Testis (tissue), 2 donors: ENCODE measurements at regions not wholly inside any gene's neighbourhood (a gene's known extent, or its start where the extent isn't known, plus 50 kb on each side); places are given as distances from the start of the nearest gene placed in this dataset.

Experiments used
- DNase-seq: peaks from one replicate; pipeline ENCODE4 v3.0.0-alpha.2; 2019
- H3K27ac ChIP-seq, 2 donors: fragments of 200-600 bp; sonication (generic); one replicate each; pipeline ENCODE4 v1.5.1; 2019
- H3K27me3 ChIP-seq: fragments of 200-600 bp; sonication (generic); one replicate; pipeline ENCODE4 v1.5.1; 2019
- H3K36me3 ChIP-seq: fragments of 200-600 bp; sonication (generic); one replicate; pipeline ENCODE4 v1.5.1; 2017; ENCODE audit warnings: low read depth; ENCODE audit errors: missing control alignments
- H3K4me1 ChIP-seq: fragments of 200-600 bp; sonication (generic); one replicate; pipeline ENCODE4 v1.5.1; 2019
- H3K4me3 ChIP-seq, 2 donors: fragments of 200-600 bp; sonication (generic); one replicate each; pipeline ENCODE4 v1.5.1; 2017 to 2019
- H3K9me3 ChIP-seq: fragments of 200-600 bp; sonication (generic); one replicate; pipeline ENCODE4 v1.5.1; 2017
- POLR2A ChIP-seq: fragments of 450-650 bp; IDR thresholded peaks from one replicate; pipeline ENCODE4 v1.6.1; 2017; ENCODE audit warnings: antibody characterized with exemption, mild to moderate bottlenecking, moderate library complexity
- WGBS, 2 donors: methylation state at CpG; one replicate each; pipeline ENCODE4 v1.1.5; 2018; 5-methylcytosine and 5-hydroxymethylcytosine counted together
- intact Hi-C: fragments of 100-400 bp; cut with DNase I; formaldehyde crosslinking; loops from one replicate; pipeline ENCODE4 v1.15.1; 2023; ENCODE audit warnings: low total_unique reads
- TF ChIP-seq, protein P1 (sequence below), 3 experiments: fragments of 450-650 bp in 2 of 3; fragments of 200-600 bp in 1 of 3; sonication (generic) in 1 of 3; IDR thresholded peaks; one replicate each; pipeline ENCODE4 v1.5.1; 2016 to 2019; ENCODE audit warnings: antibody characterized with exemption in 3 of 3, mild to moderate bottlenecking in 2 of 3, moderate library complexity in 1 of 3

DNA sequence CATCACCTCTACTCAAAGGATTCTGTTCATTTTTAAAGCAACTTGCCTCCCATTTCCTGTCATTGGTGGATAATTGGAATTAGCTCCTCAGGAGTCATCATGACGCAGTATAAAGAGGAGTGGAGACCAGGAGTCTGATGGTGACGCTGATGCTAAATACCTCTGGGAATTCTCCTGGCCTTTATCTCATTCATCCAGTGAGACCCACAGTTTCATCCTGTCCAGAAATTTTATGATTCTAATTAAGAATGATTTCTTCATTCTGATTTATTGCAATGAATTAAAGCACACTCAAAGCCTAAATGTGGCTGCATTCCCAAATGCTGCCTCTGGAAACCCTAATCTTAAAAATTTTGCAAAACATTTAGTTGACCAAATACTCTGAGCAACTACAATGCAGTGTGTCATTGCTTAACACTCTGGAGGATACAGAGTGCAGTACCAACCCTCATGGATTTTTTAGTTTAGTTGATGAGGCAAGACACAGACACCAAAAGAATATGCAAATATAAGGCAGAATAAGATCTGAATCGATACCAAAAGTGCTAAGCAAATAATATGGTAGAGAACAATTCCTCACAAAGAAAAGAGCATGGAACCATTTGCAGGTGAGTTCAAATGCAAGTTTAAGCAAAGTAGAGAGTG, 236.2 kb downstream of the ETAA1 start:
- intact Hi-C loops: no loop called here

DNA sequence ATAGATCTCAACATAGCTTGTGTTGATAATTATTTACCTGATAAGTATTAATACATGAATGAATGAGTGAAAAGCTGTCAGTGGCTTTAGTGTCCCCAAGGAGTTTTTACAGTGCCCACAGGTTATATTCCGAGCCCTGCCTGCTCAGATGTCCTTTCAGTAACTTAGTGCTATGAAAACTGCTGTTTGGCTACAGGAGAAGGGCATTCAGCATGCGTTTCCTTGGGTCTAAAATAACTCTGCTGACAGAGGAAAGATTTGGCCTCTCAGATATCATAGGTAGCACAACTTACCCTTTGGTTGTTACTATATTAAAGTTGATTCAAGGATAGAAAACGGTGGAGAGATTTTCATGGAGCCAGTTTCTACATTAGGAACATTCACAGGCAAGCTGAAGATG, 241.0 kb downstream of the ETAA1 start:
- 28 to 51% methylated on average over 3 of the region's 3 CpGs for WGBS, 2 donors
- no peaks in the 10 kb centered on the region for H3K4me1 ChIP-seq
- H3K9me3 ChIP-seq: no peaks in the 10 kb centered on the region
- no peak for TF ChIP-seq POLR2A
- TF ChIP-seq, protein P1, sequence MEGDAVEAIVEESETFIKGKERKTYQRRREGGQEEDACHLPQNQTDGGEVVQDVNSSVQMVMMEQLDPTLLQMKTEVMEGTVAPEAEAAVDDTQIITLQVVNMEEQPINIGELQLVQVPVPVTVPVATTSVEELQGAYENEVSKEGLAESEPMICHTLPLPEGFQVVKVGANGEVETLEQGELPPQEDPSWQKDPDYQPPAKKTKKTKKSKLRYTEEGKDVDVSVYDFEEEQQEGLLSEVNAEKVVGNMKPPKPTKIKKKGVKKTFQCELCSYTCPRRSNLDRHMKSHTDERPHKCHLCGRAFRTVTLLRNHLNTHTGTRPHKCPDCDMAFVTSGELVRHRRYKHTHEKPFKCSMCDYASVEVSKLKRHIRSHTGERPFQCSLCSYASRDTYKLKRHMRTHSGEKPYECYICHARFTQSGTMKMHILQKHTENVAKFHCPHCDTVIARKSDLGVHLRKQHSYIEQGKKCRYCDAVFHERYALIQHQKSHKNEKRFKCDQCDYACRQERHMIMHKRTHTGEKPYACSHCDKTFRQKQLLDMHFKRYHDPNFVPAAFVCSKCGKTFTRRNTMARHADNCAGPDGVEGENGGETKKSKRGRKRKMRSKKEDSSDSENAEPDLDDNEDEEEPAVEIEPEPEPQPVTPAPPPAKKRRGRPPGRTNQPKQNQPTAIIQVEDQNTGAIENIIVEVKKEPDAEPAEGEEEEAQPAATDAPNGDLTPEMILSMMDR (IDR thresholded peaks at IDR 0.05): no peak
- intact Hi-C loops: no loop called here
- H3K4me3 ChIP-seq: no peak overlapping the region
- DNase-seq: no peak
- H3K36me3 ChIP-seq: no peaks in the 10 kb centered on the region
- no peak overlapping the region for H3K27ac ChIP-seq
- no peaks in the 10 kb centered on the region for H3K27me3 ChIP-seq

More for the DNA sequence above, 236.2 kb downstream of the ETAA1 start:
- Histone ChIP-seq H3K36me3 (no peaks in the 10 kb centered on the region), H3K4me3 (no peak overlapping the region), H3K27ac (no peak overlapping the region), H3K9me3 (no peaks in the 10 kb centered on the region), H3K27me3 (no peaks in the 10 kb centered on the region), H3K4me1 (no peaks in the 10 kb centered on the region)
- TF ChIP-seq, protein P1 (IDR thresholded peaks at IDR 0.05): no peak
- TF ChIP-seq POLR2A: no peak
- 72 to 94% methylated on average over 3 of the region's 3 CpGs for WGBS, 2 donors
- DNase-seq: no peak

DNA sequence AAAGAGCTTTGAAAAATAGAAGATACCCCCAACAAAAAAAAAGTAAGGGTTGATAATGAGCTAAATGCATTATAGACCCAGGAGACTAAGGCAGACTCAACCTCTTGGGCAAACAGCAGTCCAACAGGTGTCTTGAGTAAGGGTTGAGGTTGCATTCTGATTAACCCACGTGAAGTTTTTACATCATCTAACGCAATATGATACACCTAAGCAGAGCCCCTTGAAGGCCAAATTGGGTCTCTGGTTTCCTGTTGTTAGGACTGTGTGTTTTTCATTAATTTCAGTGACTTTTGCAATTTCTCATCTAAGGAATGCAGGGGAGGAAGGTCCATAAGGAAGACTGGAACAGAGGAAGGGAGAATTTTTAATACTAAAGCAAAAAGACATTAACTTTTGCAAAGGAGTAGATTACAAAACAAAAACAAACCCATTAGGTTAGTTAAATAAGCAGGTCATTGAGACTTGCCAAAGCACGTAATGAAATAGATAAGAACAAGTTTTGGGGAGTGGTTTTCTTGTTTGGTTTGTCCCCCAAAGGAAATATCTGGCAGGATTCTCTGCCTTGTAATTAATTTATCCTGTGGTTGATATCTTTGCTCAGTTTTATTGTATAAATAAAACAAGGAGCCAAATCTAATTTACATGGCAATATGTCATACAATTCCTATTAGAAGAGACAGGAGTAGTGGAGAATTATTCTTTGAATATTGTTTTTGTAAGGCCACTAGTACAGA, 244.3 kb downstream of the ETAA1 start:
- intact Hi-C loops: loop anchor here (10.0 kb wide), 1 partner anchor 1207 kb away; the partner anchor contains the start of gene MEIS1
- no peaks in the 10 kb centered on the region for H3K36me3 ChIP-seq
- TF ChIP-seq POLR2A: no peak
- TF ChIP-seq, protein P1 (IDR thresholded peaks at IDR 0.05): no peak
- DNase-seq: no peak
- no peak overlapping the region for H3K4me3 ChIP-seq
- WGBS, 2 donors: 61 to 69% methylated on average over 3 of the region's 3 CpGs
- no peaks in the 10 kb centered on the region for H3K4me1 ChIP-seq
- no peaks in the 10 kb centered on the region for H3K9me3 ChIP-seq
- H3K27me3 ChIP-seq: no peaks in the 10 kb centered on the region
- no peak overlapping the region for H3K27ac ChIP-seq

DNA sequence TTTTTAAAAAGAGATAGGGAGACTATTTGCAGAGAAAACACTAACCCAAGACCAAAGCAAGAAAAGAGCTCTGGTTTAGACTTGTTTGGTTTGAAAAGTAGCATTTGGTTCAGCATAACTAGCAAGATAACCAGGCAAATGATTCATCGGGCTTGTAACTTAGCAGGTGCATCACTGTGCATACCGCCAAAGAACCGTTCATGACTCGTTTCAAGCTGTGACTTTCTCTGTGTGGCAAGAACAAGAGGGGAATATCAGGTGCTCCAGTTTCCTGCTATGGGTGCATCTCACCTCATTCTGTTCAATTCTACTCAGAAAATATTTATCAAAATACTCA, 244.9 kb downstream of the ETAA1 start:
- WGBS, 2 donors: 50 to 65% methylated on average over 4 of the region's 4 CpGs
- DNase-seq: no peak
- no peaks in the 10 kb centered on the region for H3K36me3 ChIP-seq
- H3K27me3 ChIP-seq: no peaks in the 10 kb centered on the region
- H3K9me3 ChIP-seq: no peaks in the 10 kb centered on the region
- TF ChIP-seq POLR2A: no peak
- TF ChIP-seq, protein P1 (IDR thresholded peaks at IDR 0.05): no peak
- no peak overlapping the region for H3K27ac ChIP-seq
- intact Hi-C loops: loop anchor here (10.0 kb wide), 1 partner anchor 1207 kb away; the partner anchor contains the start of gene MEIS1
- H3K4me3 ChIP-seq: no peak overlapping the region
- no peaks in the 10 kb centered on the region for H3K4me1 ChIP-seq
